ENCODE measurements at regions not wholly inside any gene's neighbourhood (a gene's known extent, or its start where the extent isn't known, plus 50 kb on each side); places are given as distances from the start of the nearest gene placed in this dataset.

DNA sequence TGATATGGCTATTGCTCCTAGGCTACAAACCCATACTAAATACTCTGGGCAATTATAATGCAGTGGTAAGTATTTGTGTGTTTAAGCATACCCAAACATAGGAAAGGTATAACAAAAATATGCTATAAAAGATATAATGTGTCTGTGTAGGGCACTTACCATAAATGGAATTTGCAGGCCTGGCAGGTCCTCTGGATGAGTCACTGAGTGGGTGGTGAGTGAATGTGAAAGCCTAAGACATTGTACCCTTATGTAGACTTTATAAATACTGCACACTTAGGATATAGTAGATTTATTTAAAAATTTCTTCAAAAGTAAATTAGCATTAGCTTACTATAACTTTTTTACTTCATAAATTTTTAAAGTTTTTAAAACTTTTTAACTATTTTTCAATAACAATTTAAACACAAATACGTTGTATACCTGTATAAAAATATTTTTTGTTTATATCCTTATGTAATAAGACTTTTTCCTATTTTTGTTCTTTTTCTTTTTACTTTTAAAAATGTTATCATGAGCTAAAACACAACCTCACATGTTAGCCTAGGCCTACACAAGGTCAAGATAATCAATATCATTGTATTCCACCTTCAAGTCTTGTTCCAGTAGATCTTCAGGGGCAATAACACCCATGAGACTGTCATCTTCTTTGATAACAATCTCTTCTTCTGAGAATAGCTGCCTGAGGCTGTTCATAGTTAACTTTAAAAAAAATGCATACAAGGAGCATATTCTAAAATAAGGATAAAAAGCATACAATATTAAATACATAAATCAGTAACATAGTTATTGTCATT, 306.3 kb upstream of the RGS18 start:
- no peak for DNase-seq

- DNase-seq = no peak
These were observed 305.4 kb upstream of the RGS18 start for GRCh38 chr1:191852907-191853306.

GRCh38 chr1:191857600-191857999, 300.7 kb upstream of the RGS18 start:
- DNase-seq = no peak

GRCh38 chr1:191865479-191865878, 292.8 kb upstream of the RGS18 start:
- DNase-seq = no peak

DNA sequence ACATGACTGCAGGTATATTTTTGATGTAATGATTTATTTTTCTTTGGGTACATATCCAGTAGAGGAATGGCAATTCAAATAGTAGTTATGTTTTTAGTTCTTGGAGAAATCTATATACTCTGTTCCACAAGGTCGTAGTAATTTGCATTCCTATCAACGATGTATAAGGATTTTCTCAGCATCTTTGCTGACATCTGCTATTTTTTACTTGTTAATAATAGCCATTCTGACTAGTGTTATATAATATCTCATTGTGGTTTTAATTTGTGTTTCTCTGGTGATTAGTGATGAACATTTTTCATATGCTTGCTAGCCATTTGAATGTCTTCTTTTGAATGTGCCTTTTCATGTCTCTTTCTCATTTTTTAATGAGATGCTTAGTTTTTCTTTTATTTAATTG, 292.1 kb upstream of the RGS18 start:
- DNase-seq = no peak

GRCh38 chr1:191869790-191870312, 288.4 kb upstream of the RGS18 start:
- DNase-seq = no peak

GRCh38 chr1:191870490-191870889, 287.8 kb upstream of the RGS18 start:
- no peak for DNase-seq

DNA sequence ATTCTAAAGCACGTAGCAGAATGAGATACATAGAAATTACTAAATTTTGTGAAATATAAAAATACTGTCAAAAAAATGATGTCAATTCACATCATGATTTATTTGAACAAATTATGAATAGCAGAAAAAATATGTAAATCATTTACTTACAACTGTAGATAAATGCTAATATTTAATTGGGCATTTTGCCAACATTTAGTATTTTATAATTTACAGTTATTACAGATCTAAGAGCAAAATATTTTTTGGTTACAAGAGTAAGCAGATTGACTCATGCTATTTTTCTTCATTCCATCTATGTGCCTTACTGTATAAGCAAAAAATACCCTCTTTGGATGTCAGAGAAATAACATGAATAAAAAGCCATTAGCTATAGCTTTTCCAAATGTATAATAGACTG, 282.3 kb upstream of the RGS18 start:
- DNase-seq = no peak

DNA sequence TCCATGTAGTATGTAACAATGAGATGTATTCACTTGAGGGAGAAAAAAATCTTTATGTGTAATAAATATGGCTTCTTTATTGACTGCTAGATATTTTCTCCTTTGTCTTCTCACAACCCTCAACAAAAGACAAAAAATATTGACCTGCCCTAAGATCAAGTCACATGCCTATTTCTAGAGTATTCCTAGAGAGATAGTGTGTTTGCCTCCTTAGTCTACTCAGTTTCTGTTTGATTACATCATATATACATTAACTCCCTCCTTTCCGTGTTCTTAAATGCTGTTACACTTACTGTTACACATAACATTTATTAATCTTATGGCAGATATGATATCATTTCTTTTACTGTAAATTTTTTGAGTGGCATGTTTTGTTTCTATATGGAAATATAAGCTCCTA, 281.6 kb upstream of the RGS18 start:
- DNase-seq = no peak

DNA sequence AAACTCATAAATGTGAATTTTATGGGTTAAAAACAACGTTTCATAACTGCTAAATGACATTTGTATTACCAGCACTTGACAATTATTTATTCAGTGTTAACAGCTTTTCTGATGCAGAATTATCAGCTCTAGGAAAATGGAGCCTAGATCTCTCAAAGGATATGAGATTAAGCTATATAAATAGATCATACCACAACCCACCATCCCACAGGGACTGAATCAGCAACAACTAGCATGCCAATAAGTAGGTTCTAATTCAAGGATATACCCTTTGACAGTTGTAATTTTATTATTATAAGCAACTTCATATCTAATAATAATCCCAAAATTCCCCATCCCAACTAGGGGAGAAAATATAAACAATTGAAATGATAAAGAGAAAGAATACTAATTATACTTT, 275.4 kb upstream of the RGS18 start:
- no peak for DNase-seq

GRCh38 chr1:191886977-191887376, 271.3 kb upstream of the RGS18 start:
- no peak for DNase-seq

GRCh38 chr1:191888996-191889622, 269.2 kb upstream of the RGS18 start:
- DNase-seq = no peak

DNA sequence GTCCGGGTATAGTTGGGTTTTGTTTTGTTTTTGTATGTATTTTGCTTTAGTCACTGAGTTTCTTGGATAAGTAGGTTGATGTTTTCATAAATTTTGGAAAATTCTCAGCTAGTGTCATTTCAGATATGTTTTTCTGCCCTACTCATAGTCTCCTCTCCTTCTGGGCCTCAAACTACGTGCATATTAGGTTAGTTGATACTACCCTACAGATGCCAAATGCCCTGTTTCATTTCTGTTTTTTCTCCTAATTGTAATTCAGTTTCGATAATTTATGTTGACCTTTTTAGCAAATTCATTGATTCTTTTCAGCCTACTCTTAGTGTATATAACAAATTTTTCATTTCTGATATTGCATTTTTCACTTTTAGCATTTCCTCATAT, 268.6 kb upstream of the RGS18 start:
- no peak for DNase-seq

DNA sequence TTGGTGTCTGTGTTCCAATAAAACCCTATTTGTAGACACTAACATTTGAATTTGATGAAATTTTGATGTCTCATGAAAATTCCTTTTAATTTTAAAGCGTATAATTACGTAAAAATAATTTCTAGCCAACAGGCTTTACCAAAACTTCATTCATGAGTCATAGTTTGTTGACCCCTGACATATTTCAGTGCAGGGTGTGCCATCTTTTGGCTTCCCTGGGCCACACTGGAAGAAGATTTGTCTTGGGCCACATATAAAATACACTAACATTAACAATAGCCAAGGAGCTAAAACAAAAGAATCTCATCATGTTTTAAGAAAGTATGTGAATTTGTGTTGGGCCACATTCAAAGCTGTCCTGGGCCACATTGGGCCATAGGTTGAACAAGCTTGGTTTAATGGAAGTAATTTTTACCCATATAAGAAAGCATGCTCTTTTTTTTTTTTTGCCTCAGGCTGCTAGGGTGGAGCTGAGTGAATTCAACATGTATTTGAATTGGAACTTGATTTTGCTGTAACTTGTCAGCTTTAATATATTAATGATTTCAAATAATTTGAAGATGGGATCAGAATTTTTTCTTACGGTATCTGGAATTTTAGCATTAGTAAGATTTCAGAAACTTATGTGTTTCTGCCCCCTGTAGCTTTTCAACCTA, 267.7 kb upstream of the RGS18 start:
- no peak for DNase-seq

- DNase-seq = no peak
These were observed 265.5 kb upstream of the RGS18 start for GRCh38 chr1:191892716-191893115.

- DNase-seq = no peak
These were observed 263.2 kb upstream of the RGS18 start for GRCh38 chr1:191895049-191895448.

DNA sequence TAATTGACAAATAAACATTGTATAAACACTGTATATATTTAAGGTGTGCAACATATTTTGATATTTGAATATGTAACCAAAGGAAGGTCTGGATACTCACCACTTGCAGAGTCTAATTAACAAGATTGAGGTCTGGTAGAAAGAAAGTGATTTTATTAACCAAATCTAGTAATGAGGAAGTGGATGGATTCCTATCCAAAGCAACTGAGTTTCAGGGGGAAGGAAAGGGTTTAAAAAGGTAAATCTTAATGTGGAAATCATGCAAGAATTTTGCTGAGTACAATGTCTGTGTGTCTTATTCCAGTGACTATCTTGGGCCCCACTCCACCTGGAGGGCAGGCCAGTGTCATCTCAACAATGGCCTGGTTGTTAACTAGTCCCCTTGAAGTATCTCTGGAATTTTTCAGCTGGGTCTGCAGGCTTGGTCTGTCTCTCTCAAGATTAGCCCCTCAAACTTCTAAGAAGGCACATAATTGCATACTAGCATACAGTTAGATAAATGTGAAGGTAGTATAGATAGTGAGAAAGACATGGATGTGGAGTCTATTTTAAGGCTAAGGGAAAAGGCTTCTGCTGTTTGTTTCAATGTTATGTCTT, 262.7 kb upstream of the RGS18 start:
- DNase-seq = no peak

DNA sequence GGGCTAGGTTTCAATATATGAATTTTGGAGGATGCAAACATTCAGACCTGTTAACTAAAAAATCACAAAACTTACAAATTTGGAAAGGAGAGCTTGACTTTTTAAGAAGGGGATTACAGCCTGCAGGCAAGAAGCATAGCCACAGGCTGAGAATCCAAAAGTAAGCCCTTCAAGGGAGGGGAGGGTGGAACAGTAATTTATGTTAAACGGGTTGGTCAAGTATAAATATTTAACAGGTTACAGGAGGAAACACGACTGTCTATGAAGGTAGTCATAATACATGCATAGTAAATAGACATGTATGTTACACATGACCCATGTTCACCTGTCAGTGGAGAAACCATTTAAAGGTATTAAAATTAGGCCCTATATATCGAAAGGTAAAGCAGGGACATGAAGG, 261.1 kb upstream of the RGS18 start:
- DNase-seq = no peak

DNA sequence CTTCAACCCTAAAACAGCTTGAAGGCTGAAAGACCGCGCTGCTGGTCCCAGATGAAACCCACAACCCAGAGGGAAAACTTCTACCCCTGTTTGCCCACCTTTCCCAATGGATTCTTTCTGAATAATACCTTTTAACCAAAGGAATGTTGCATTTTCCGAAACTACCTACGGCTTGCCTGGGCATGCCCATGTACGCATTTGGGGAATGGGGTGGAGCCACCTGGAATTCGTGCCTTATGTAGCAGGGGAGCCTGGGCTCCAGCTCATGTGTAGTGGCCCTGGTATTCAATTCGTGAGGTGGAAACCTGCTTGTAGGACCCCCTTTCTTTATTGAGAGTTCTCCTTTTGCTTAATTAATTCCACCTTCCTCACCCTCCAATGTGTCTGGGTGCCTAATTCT, 256.6 kb upstream of the RGS18 start:
- DNase-seq = no peak

DNA sequence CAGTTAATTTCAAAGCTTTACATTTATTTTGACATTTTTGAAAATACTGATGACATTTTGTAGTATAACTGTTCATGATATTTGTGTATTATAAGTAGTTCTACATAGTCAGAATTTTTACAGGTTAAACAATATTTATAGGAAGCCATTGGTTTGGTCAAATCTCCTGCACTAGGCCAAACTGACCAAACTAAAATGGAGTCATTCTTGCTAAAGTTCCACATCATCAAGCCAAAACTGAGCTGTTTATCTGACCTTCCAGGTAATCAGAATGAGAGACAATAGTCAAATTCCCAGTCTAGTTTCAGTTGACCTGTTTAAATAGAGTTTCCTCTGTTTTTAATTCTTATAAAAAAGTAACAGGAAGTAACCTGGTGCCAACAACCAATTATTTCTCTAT, 253.3 kb upstream of the RGS18 start:
- no peak for DNase-seq

DNA sequence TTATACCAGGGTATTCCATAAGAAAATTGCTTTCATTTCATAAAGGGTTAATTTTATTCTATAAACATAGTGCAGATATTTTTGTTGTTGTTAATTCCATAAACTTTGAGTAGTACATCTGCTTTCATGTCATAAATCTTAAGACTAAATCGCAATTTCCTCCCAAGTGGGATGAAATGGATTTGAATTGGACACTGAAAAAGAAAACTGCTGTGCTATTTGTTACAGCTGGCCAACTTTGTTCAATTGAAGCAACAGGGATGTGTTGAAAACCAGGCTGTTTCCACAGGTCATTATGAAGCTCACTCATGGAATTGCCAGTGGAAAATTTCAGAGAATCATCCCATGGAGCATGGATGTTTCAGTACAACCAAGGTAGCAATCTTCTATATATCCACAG, 252.5 kb upstream of the RGS18 start:
- DNase-seq = no peak

DNA sequence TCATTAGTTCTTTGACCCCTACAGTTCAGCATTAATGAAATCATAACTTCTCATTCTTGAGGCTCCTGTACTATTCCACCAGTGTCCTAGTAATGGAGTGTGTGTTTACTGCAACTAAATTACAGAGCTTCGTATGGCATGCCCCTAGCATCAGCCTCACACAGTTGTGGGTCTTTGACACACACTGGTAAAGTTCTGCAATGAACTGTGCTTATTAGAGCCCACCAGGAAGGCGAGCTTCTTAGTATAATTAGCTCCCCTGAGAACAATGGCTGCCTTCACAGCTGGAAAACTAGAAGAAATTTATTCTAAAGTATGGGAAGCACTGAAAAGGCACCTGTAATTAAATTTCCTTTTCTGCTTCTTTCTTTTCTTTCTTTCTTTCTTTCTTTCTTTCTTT, 251.1 kb upstream of the RGS18 start:
- peak; percentile 14 for DNase-seq

DNA sequence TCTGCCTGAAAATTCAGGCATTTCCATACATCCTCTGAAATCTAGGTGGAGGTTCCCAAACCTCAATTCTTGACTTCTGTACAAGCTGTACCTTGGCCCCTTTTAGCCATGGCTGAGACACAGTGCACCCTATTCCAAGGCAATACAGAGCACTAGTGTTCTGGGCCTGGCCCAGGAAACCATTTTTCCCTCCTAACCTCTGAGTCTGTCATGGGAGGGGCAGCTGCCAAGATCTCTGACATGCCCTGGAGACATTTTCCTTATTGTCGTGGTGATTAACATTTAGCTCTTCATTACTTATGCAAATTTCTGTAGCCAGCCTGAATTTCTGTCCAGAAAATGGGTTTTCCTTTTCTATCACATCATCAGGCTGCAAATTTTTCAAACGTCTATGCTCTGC, 248.0 kb upstream of the RGS18 start:
- DNase-seq = no peak

DNA sequence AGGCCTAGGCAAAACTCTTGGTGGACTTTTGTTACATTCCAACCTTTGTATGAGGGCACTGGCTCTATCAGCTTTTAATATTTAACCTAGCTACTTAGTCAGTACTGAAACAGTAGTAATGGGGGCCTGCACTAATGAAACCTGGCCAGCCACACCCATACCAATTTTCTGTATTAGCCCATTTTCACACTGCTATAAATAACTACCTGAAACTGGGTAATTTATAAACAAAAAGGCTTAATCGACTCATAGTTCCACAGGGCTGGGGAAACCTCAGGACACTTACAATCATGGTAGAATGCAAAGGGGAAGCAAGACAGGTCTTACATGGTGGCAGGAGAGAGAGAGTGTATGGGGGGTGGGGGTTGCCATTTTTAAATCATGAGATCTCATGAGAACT, 245.7 kb upstream of the RGS18 start:
- no peak for DNase-seq

Measured in retina (tissue), 1 donor.